Osteoblast (primary cell): ENCODE measurements at regions not wholly inside any gene's neighbourhood (a gene's known extent, or its start where the extent isn't known, plus 50 kb on each side); places are given as distances from the start of the nearest gene placed in this dataset.

ENCODE experiments used
- DNase-seq: peaks from one replicate; pipeline ENCODE4 v3.0.0; 2011; ENCODE audit warnings: low spot score, mixed read lengths; ENCODE audit not compliant: insufficient read length; ENCODE audit errors: missing footprints
- H2AFZ ChIP-seq: 2 replicates; pipeline ENCODE4 v1.6.0; 2011; ENCODE audit warnings: mild to moderate bottlenecking, low read length
- H3K27ac ChIP-seq: 2 replicates; pipeline ENCODE4 v1.5.1; 2011; ENCODE audit warnings: mild to moderate bottlenecking, low read depth, low read length, moderate library complexity
- H3K27me3 ChIP-seq: 2 replicates; pipeline ENCODE4 v1.6.0; 2012; ENCODE audit warnings: mild to moderate bottlenecking, control low read depth, inconsistent platforms, low read length, moderate library complexity; ENCODE audit not compliant: insufficient read depth
- H3K36me3 ChIP-seq: 2 replicates; pipeline ENCODE4 v1.5.1; 2011; ENCODE audit warnings: mild to moderate bottlenecking, low read length, control low read depth, moderate library complexity; ENCODE audit not compliant: insufficient read depth
- H3K4me1 ChIP-seq: 2 replicates; pipeline ENCODE4 v1.5.1; 2011; ENCODE audit warnings: mild to moderate bottlenecking, low read length, control low read depth, moderate library complexity; ENCODE audit not compliant: insufficient read depth
- H3K4me2 ChIP-seq: 2 replicates; pipeline ENCODE4 v1.6.0; 2011; ENCODE audit warnings: mild to moderate bottlenecking, low read length; ENCODE audit not compliant: insufficient read depth
- H3K4me3 ChIP-seq: fragments of 200-600 bp; sonication (generic); 3 replicates; pipeline ENCODE4 v1.5.1; 2012; ENCODE audit warnings: mild to moderate bottlenecking, low read length, inconsistent platforms; ENCODE audit not compliant: insufficient read depth
- H3K79me2 ChIP-seq: 2 replicates; pipeline ENCODE4 v1.6.0; 2012; ENCODE audit warnings: mild to moderate bottlenecking, low read length, control low read depth, inconsistent platforms; ENCODE audit not compliant: insufficient read depth
- H3K9me3 ChIP-seq: 2 replicates; pipeline ENCODE4 v1.5.1; 2011; ENCODE audit warnings: low read depth, low read length, control low read depth
- H4K20me1 ChIP-seq: 2 replicates; pipeline ENCODE4 v1.6.0; 2012; ENCODE audit warnings: mild to moderate bottlenecking, low read length, control low read depth; ENCODE audit not compliant: insufficient read depth
- TF ChIP-seq, protein P1 (sequence below): IDR thresholded peaks from 2 replicates; pipeline ENCODE4 v1.5.1; 2011; ENCODE audit warnings: mild to moderate bottlenecking, low read depth, low read length, moderate library complexity; ENCODE audit errors: extremely low read depth

DNA sequence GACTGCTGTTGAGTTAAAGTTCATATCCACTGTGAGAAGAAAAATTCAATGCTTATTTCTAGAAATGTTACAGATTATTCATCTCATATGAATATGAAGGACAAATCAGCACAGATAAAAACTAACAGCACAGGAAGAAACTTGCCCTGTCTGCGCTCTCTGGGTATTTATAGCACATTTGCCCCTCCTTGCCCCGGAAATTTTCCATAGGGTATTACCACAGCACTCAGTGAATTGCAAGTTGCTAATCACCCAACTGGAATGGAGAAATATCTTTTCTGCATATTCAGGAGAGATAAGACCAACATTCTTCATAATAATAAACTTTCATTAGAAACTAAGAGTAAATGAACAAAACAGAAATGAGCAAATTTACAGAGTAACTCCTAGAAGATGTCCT is 318.0 kb upstream of the KLF12 start:
- no peak overlapping the region for H3K4me2 ChIP-seq
- DNase-seq = no peak
- TF ChIP-seq, protein P1, sequence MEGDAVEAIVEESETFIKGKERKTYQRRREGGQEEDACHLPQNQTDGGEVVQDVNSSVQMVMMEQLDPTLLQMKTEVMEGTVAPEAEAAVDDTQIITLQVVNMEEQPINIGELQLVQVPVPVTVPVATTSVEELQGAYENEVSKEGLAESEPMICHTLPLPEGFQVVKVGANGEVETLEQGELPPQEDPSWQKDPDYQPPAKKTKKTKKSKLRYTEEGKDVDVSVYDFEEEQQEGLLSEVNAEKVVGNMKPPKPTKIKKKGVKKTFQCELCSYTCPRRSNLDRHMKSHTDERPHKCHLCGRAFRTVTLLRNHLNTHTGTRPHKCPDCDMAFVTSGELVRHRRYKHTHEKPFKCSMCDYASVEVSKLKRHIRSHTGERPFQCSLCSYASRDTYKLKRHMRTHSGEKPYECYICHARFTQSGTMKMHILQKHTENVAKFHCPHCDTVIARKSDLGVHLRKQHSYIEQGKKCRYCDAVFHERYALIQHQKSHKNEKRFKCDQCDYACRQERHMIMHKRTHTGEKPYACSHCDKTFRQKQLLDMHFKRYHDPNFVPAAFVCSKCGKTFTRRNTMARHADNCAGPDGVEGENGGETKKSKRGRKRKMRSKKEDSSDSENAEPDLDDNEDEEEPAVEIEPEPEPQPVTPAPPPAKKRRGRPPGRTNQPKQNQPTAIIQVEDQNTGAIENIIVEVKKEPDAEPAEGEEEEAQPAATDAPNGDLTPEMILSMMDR = no peak
- peak overlapping the region; percentile 67 for H3K27ac ChIP-seq
- no peak overlapping the region for H3K4me3 ChIP-seq
- peaks cover 37% of the 10 kb centered on the region for H3K4me1 ChIP-seq
- H3K36me3 ChIP-seq = no peaks in the 10 kb centered on the region
- H2AFZ ChIP-seq = no peak overlapping the region
- H3K9me3 ChIP-seq = no peaks in the 10 kb centered on the region
- no peaks in the 10 kb centered on the region for H4K20me1 ChIP-seq
- H3K79me2 ChIP-seq = no peaks in the 10 kb centered on the region
- H3K27me3 ChIP-seq = no peaks in the 10 kb centered on the region

DNA sequence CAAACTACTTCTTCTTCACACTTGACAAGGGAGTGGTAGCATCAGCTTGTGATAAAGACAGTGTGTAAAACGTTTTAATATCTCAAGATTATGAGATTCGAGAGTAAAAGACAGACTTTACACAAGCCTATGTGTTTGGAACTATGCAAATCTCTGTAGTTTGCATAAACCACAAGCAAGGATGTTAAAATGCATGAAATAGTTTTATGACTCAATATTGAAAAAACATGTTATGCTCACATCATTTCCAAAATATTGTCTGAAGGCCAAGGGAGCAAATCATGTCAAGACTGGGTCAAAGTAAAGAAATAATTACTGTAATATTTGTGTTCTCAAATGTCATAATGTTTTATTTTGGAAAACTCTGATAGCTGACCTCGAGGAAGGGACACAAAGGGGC is 316.8 kb upstream of the KLF12 start:
- H3K27me3 ChIP-seq = no peaks in the 10 kb centered on the region
- peaks cover 38% of the 10 kb centered on the region for H3K4me1 ChIP-seq
- no peak for DNase-seq
- TF ChIP-seq, protein P1 = no peak
- H3K9me3 ChIP-seq = no peaks in the 10 kb centered on the region
- H3K79me2 ChIP-seq = no peaks in the 10 kb centered on the region
- peak overlapping the region; percentile 64 for H2AFZ ChIP-seq
- no peak overlapping the region for H3K4me3 ChIP-seq
- H3K36me3 ChIP-seq = no peaks in the 10 kb centered on the region
- H3K4me2 ChIP-seq = peak overlapping the region; percentile 38
- H3K27ac ChIP-seq = peak overlapping the region; percentile 67
- no peaks in the 10 kb centered on the region for H4K20me1 ChIP-seq

DNA sequence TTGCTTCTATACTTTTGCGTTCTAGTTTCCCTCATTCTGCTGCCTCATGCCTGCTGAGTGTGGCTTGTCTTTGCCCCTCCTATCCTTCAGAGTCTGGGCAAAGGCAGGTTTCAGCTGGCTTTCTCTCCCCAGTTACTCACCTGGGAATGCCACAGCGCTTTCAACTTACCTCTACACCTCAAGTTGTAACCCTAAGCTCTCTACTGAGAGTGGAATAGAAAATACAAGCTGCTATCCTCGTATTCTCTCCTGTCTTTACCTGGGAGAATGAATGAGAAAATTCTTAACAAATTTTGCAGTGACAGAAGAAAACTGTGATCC is 316.3 kb upstream of the KLF12 start:
- Histone ChIP-seq H2AFZ (no peak overlapping the region), H3K36me3 (no peaks in the 10 kb centered on the region), H3K4me1 (peaks cover 43% of the 10 kb centered on the region), H3K4me3 (no peak overlapping the region), H3K4me2 (peak overlapping the region; percentile 38), H3K9me3 (no peaks in the 10 kb centered on the region), H3K27ac (peak overlapping the region; percentile 67), H3K79me2 (no peaks in the 10 kb centered on the region), H4K20me1 (no peaks in the 10 kb centered on the region), H3K27me3 (no peaks in the 10 kb centered on the region)
- TF ChIP-seq, protein P1 = no peak
- DNase-seq = no peak

- H3K79me2 ChIP-seq = no peaks in the 10 kb centered on the region
- TF ChIP-seq, protein P1 = no peak
- no peak overlapping the region for H3K4me2 ChIP-seq
- peaks cover 48% of the 10 kb centered on the region for H3K4me1 ChIP-seq
- no peaks in the 10 kb centered on the region for H3K9me3 ChIP-seq
- no peaks in the 10 kb centered on the region for H4K20me1 ChIP-seq
- no peak for DNase-seq
- no peaks in the 10 kb centered on the region for H3K27me3 ChIP-seq
- no peak overlapping the region for H3K27ac ChIP-seq
- H3K4me3 ChIP-seq = no peak overlapping the region
- no peak overlapping the region for H2AFZ ChIP-seq
- H3K36me3 ChIP-seq = no peaks in the 10 kb centered on the region
Measured at GRCh38 chr13:74449811-74450524, 315.8 kb upstream of the KLF12 start.
